ENCODE measurements at regions not wholly inside any gene's neighbourhood (a gene's known extent, or its start where the extent isn't known, plus 50 kb on each side); places are given as distances from the start of the nearest gene placed in this dataset.

DNA sequence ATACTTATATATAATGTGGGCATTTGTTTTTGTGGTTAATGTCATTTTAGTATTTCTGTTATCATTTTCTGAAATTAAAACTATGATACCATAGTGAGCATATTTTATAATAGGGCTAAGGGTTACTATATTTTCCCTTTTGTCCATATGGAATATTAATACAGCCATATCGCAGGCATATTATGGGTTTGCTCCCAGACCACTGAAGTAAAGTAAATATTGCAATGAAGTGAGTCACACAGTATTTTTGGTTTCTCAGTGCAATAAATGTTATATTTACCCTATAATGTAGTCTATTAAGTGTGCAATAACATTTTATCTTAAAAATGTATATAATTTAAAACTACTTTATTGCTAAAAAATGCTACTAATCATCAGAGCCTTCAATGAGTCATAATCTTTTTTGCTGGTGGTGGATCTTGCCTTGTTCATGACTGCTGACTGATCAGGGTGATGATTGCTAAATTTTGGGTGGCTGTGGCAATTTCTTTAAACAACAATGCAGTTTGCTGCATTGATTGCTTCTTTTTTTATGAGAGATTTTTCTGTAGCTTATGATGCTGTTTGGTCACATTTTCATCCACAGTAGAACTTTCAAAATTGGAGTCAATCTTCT is 1044.5 kb upstream of the NOVA1 start:
- H3K36me3 Mint-ChIP-seq (ENCODE audit: insufficient read depth, unreplicated experiment), result no peaks in the 10 kb centered on the region
- H3K4me1 Mint-ChIP-seq (ENCODE audit: low read depth, unreplicated experiment), result no peaks in the 10 kb centered on the region
- Histone ChIP-seq H3K4me3 (ENCODE audit: low read depth, low read length) (no peak overlapping the region), H3K27me3 (replicated peaks; ENCODE audit: control insufficient read depth, insufficient read depth, low read length) (no peaks in the 10 kb centered on the region), H3K36me3 (ENCODE audit: control insufficient read depth, insufficient read depth, low read length) (no peaks in the 10 kb centered on the region), H3K9me3 (no peaks in the 10 kb centered on the region), H3K4me1 (no peaks in the 10 kb centered on the region)
- intact Hi-C loops (cut with micrococcal nuclease; ENCODE audit: unreplicated experiment), result no loop called here
- no peaks in the 10 kb centered on the region for H3K27me3 Mint-ChIP-seq (ENCODE audit: insufficient read depth, unreplicated experiment)
- no peak overlapping the region for H3K4me3 Mint-ChIP-seq (ENCODE audit: unreplicated experiment)
- TF ChIP-seq, protein P1, sequence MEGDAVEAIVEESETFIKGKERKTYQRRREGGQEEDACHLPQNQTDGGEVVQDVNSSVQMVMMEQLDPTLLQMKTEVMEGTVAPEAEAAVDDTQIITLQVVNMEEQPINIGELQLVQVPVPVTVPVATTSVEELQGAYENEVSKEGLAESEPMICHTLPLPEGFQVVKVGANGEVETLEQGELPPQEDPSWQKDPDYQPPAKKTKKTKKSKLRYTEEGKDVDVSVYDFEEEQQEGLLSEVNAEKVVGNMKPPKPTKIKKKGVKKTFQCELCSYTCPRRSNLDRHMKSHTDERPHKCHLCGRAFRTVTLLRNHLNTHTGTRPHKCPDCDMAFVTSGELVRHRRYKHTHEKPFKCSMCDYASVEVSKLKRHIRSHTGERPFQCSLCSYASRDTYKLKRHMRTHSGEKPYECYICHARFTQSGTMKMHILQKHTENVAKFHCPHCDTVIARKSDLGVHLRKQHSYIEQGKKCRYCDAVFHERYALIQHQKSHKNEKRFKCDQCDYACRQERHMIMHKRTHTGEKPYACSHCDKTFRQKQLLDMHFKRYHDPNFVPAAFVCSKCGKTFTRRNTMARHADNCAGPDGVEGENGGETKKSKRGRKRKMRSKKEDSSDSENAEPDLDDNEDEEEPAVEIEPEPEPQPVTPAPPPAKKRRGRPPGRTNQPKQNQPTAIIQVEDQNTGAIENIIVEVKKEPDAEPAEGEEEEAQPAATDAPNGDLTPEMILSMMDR (IDR thresholded peaks at IDR 0.05; ENCODE audit: insufficient read depth in 1 of 2, low read depth in 1 of 2, low read length in 1 of 2, severe bottlenecking in 1 of 2, unreplicated experiment in 1 of 2), result no peak
- no peaks in the 10 kb centered on the region for H3K9me3 Mint-ChIP-seq (ENCODE audit: unreplicated experiment)
- no peak for DNase-seq
- ChIA-PET CTCF (no interaction called here), POLR2A (no interaction called here)
- no TSS peak for BruUV-seq (replicated peaks)
- H3K27ac Mint-ChIP-seq (ENCODE audit: unreplicated experiment), result no peak overlapping the region

DNA sequence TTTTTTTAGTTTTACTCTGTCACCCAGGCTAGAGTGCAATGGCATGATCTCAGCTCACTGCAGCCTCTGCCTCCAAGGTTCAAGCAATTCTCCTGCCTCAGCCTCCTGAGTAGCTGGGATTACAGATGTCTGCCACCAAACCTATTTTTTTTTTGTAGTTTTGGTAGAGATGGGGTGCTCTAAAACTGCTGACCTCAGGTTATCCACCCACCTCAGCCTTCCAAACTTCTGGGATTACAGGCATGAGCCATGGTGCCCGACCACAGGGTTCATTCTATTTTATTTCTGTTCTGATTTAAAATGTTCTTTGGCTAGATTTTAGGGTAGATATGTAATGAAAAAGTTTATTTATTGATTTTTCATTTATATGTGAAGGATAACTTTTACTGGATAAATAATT is 1062.8 kb upstream of the NOVA1 start:
- Mint-ChIP-seq H3K4me1 (ENCODE audit: low read depth, unreplicated experiment) (no peaks in the 10 kb centered on the region), H3K9me3 (ENCODE audit: unreplicated experiment) (peaks cover 14% of the 10 kb centered on the region), H3K27ac (ENCODE audit: unreplicated experiment) (no peak overlapping the region), H3K36me3 (ENCODE audit: insufficient read depth, unreplicated experiment) (no peaks in the 10 kb centered on the region), H3K27me3 (ENCODE audit: insufficient read depth, unreplicated experiment) (no peaks in the 10 kb centered on the region), H3K4me3 (ENCODE audit: unreplicated experiment) (no peak overlapping the region)
- Histone ChIP-seq H3K27me3 (replicated peaks; ENCODE audit: control insufficient read depth, insufficient read depth, low read length) (no peaks in the 10 kb centered on the region), H3K4me1 (no peaks in the 10 kb centered on the region), H3K36me3 (ENCODE audit: control insufficient read depth, insufficient read depth, low read length) (no peaks in the 10 kb centered on the region), H3K9me3 (peaks cover 4% of the 10 kb centered on the region; the same call in 1 of the 2 replicates), H3K4me3 (ENCODE audit: low read depth, low read length) (no peak overlapping the region)
- no peak for DNase-seq
- CTCF ChIA-PET, result no interaction called here
- TF ChIP-seq, protein P1 (IDR thresholded peaks at IDR 0.05; ENCODE audit: insufficient read depth in 1 of 2, low read depth in 1 of 2, low read length in 1 of 2, severe bottlenecking in 1 of 2, unreplicated experiment in 1 of 2), result no peak
- intact Hi-C loops (cut with micrococcal nuclease; ENCODE audit: unreplicated experiment), result no loop called here
- BruUV-seq (replicated peaks), result no TSS peak
- POLR2A ChIA-PET, result no interaction called here

DNA sequence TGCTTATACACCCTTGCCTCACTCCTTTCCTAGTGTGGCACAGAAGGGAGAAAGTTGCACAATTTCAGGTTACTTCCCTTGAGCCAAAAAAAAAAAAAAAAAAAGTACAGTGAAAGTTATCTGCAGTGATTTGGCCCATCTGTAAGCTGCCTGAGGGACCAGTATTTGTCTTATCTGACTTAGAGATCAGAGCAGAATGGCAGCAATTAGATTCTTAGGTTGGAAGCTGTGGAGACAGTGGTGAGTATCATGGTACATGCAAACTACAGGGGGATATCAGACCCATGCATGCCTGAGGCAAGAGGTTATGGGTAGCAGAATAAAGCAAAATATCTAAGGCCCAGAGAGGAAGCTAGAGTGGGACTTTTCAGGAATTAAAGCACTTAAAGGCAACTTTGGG is 1070.7 kb upstream of the NOVA1 start:
- TF ChIP-seq, protein P1 (IDR thresholded peaks at IDR 0.05; ENCODE audit: insufficient read depth in 1 of 2, low read depth in 1 of 2, low read length in 1 of 2, severe bottlenecking in 1 of 2, unreplicated experiment in 1 of 2), result no peak
- ChIA-PET POLR2A (no interaction called here), CTCF (no interaction called here)
- Histone ChIP-seq H3K4me3 (ENCODE audit: low read depth, low read length) (no peak overlapping the region), H3K36me3 (ENCODE audit: control insufficient read depth, insufficient read depth, low read length) (no peaks in the 10 kb centered on the region), H3K27me3 (replicated peaks; ENCODE audit: control insufficient read depth, insufficient read depth, low read length) (no peaks in the 10 kb centered on the region), H3K9me3 (peaks cover 4% of the 10 kb centered on the region; the same call in 1 of the 2 replicates), H3K4me1 (0 out of 2 replicates have a peak, but pooled peaks cover 3% of the 10 kb centered on the region)
- Mint-ChIP-seq H3K36me3 (ENCODE audit: insufficient read depth, unreplicated experiment) (peaks cover 7% of the 10 kb centered on the region), H3K4me1 (ENCODE audit: low read depth, unreplicated experiment) (peaks cover 13% of the 10 kb centered on the region), H3K4me3 (ENCODE audit: unreplicated experiment) (no peak overlapping the region), H3K9me3 (ENCODE audit: unreplicated experiment) (peaks cover 25% of the 10 kb centered on the region), H3K27ac (ENCODE audit: unreplicated experiment) (no peak overlapping the region), H3K27me3 (ENCODE audit: insufficient read depth, unreplicated experiment) (no peaks in the 10 kb centered on the region)
- intact Hi-C loops (cut with micrococcal nuclease; ENCODE audit: unreplicated experiment), result no loop called here
- BruUV-seq (replicated peaks), result no TSS peak
- DNase-seq, result no peak

All from Caco-2 (cell line).